Keratinocyte (primary cell): ENCODE measurements at regions not wholly inside any gene's neighbourhood (a gene's known extent, or its start where the extent isn't known, plus 50 kb on each side); places are given as distances from the start of the nearest gene placed in this dataset.

Source experiments
- DNase-seq: peaks from one replicate; pipeline ENCODE4 v3.0.0-alpha.2; 2011; ENCODE audit warnings: low read depth, missing footprints, low spot score
- FAIRE-seq: peaks from 2 replicates; lab custom pipeline; 2011; peaks lifted over from hg19 to GRCh38; lab: Jason Lieb, UNC
- H2AFZ ChIP-seq: 2 replicates; pipeline ENCODE4 v1.6.0; 2012; ENCODE audit warnings: low read length, control low read depth, inconsistent platforms; ENCODE audit not compliant: control insufficient read depth
- H3K27ac ChIP-seq: 2 replicates; pipeline ENCODE4 v1.5.1; 2011; ENCODE audit warnings: low read length; ENCODE audit not compliant: control insufficient read depth, insufficient read depth
- H3K27me3 ChIP-seq: 3 replicates; pipeline ENCODE4 v1.6.0; 2011; ENCODE audit warnings: low read length; ENCODE audit not compliant: control insufficient read depth, insufficient read depth; ENCODE audit errors: extremely low read depth
- H3K36me3 ChIP-seq, 2 experiments: 2 replicates in 1 of 2; 3 replicates in 1 of 2; pipeline ENCODE4 v1.5.1; 2011; ENCODE audit warnings: low read length in 2 of 2, mild to moderate bottlenecking in 1 of 2; ENCODE audit not compliant: control insufficient read depth in 2 of 2, insufficient read depth in 2 of 2; ENCODE audit errors: extremely low read depth in 1 of 2
- H3K4me1 ChIP-seq: 3 replicates; pipeline ENCODE4 v1.5.1; 2011; ENCODE audit warnings: low read length; ENCODE audit not compliant: control insufficient read depth, insufficient read depth; ENCODE audit errors: extremely low read depth
- H3K4me2 ChIP-seq: 3 replicates; pipeline ENCODE4 v1.6.0; 2011; ENCODE audit warnings: low read depth, low read length; ENCODE audit not compliant: control insufficient read depth, insufficient read depth; ENCODE audit errors: extremely low read depth
- H3K4me3 ChIP-seq, 3 experiments: fragments of 200-600 bp in 1 of 3; sonication (generic) in 1 of 3; 2 replicates in 2 of 3; 3 replicates in 1 of 3; pipeline ENCODE4 v1.5.1; 2011 to 2016; ENCODE audit warnings: low read length in 3 of 3, mild to moderate bottlenecking in 3 of 3, control low read depth in 2 of 3, inconsistent platforms in 1 of 3, low read depth in 1 of 3, mixed read lengths in 1 of 3, mixed run types in 1 of 3, moderate library complexity in 1 of 3; ENCODE audit not compliant: control insufficient read depth in 2 of 3, insufficient read depth in 2 of 3; ENCODE audit errors: extremely low read depth in 1 of 3
- H3K79me2 ChIP-seq: 2 replicates; pipeline ENCODE4 v1.6.0; 2012; ENCODE audit warnings: low read length; ENCODE audit not compliant: control insufficient read depth, insufficient read depth
- H3K9ac ChIP-seq: 3 replicates; pipeline ENCODE4 v1.6.0; 2011; ENCODE audit warnings: low read length; ENCODE audit not compliant: control insufficient read depth, insufficient read depth; ENCODE audit errors: extremely low read depth
- H3K9me1 ChIP-seq: 3 replicates; pipeline ENCODE4 v1.6.0; 2011; ENCODE audit warnings: low read length; ENCODE audit not compliant: control insufficient read depth, insufficient read depth; ENCODE audit errors: extremely low read depth
- H3K9me3 ChIP-seq: 2 replicates; pipeline ENCODE4 v1.5.1; 2012; ENCODE audit warnings: low read depth, low read length; ENCODE audit not compliant: control insufficient read depth
- H4K20me1 ChIP-seq: 3 replicates; pipeline ENCODE4 v1.6.0; 2011; ENCODE audit warnings: low read length; ENCODE audit not compliant: control insufficient read depth, insufficient read depth; ENCODE audit errors: extremely low read depth
- EZH2 ChIP-seq: IDR thresholded peaks from one replicate; pipeline ENCODE4 v1.6.1; 2012; ENCODE audit warnings: inconsistent platforms, mild to moderate bottlenecking, low read length, moderate library complexity
- dilution Hi-C: fragments of 300-500 bp; cut with MboI; formaldehyde crosslinking; loops from one replicate; pipeline ENCODE4 v1.7.0; 2020; ENCODE audit warnings: low sequenced_read_pairs; ENCODE audit not compliant: extremely low pct_ligation_motif_present
- TF ChIP-seq, protein P1 (sequence below), 3 experiments: IDR thresholded peaks in 1 of 3; conservative IDR thresholded peaks in 1 of 3; optimal IDR thresholded peaks in 1 of 3; 2 replicates in 2 of 3; 3 replicates in 1 of 3; pipeline versions ENCODE3 to v1.5.1; 2011; ENCODE audit warnings: low read length in 3 of 3, mild to moderate bottlenecking in 3 of 3, moderate library complexity in 2 of 3, control low read depth in 1 of 3, inconsistent platforms in 1 of 3; ENCODE audit not compliant: insufficient read depth in 2 of 3; ENCODE audit errors: extremely low read depth in 1 of 3

DNA sequence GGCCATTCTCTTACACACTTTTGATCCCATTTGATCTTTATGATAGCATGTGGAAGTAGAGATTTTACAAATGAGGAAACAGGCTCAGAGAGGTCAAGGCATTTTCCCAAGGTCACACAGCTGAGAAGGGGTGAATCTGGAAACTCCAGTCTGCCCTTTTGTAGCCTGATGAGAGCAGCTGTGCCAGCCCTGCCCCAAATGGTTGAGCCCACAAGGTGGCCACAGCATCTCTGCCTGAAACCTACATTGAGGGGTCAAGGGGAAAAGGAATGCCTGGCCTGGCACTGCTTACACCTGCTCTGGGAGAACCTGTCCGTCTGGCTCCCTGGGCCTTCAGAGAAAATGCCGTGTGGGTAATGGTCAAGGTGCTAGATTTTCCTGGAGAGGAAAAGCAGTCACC lies 200.2 kb upstream of the LINGO1 start:
- Histone ChIP-seq H3K9me1 (no peaks in the 10 kb centered on the region), H3K4me2 (no peak overlapping the region), H3K9ac (no peak overlapping the region), H2AFZ (no peak overlapping the region), H4K20me1 (no peaks in the 10 kb centered on the region), H3K27ac (no peak overlapping the region), H3K4me1 (no peaks in the 10 kb centered on the region), H3K27me3 (peaks cover 18% of the 10 kb centered on the region), H3K79me2 (no peaks in the 10 kb centered on the region), H3K9me3 (no peaks in the 10 kb centered on the region), H3K36me3 (no peaks in the 10 kb centered on the region), H3K4me3 (no peak overlapping the region)
- DNase-seq (no peak), FAIRE-seq (no peak)
- dilution Hi-C loops = no loop called here
- no peak for TF ChIP-seq EZH2
- TF ChIP-seq, protein P1, sequence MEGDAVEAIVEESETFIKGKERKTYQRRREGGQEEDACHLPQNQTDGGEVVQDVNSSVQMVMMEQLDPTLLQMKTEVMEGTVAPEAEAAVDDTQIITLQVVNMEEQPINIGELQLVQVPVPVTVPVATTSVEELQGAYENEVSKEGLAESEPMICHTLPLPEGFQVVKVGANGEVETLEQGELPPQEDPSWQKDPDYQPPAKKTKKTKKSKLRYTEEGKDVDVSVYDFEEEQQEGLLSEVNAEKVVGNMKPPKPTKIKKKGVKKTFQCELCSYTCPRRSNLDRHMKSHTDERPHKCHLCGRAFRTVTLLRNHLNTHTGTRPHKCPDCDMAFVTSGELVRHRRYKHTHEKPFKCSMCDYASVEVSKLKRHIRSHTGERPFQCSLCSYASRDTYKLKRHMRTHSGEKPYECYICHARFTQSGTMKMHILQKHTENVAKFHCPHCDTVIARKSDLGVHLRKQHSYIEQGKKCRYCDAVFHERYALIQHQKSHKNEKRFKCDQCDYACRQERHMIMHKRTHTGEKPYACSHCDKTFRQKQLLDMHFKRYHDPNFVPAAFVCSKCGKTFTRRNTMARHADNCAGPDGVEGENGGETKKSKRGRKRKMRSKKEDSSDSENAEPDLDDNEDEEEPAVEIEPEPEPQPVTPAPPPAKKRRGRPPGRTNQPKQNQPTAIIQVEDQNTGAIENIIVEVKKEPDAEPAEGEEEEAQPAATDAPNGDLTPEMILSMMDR (optimal IDR thresholded peaks at IDR 0.05 in 1 of 3, IDR thresholded peaks at IDR 0.05 in 1 of 3, conservative IDR thresholded peaks at IDR 0.05 in 1 of 3; ENCODE audit: extremely low read depth in 1 of 3, insufficient read depth in 2 of 3, low read length in 3 of 3) = no peak

DNA sequence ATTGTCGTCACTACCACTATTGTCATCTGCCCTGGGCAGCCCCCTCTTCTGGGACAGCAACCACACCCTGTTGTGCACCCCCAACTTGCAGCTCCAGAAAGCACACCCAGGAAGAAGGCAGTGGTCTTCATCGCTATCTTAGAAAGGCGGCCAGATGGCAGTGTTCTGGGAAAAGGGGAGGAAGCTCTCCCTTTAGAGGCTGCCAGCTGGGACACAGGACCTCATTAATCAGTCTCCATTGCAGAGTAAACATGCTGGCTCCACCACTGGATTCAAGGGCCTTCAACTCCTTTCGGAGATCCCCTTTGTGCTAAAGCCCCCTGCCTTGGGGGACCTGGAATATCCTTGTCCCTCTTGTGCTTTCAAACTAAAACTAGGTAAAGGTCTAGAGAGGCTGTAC lies 199.3 kb upstream of the LINGO1 start:
- H3K9me3 ChIP-seq = no peaks in the 10 kb centered on the region
- peaks cover 23% of the 10 kb centered on the region for H3K27me3 ChIP-seq
- H3K27ac ChIP-seq = no peak overlapping the region
- TF ChIP-seq, protein P1 (optimal IDR thresholded peaks at IDR 0.05 in 1 of 3, IDR thresholded peaks at IDR 0.05 in 1 of 3, conservative IDR thresholded peaks at IDR 0.05 in 1 of 3; ENCODE audit: extremely low read depth in 1 of 3, insufficient read depth in 2 of 3, low read length in 3 of 3) = no peak
- DNase-seq = no peak
- H3K9ac ChIP-seq = no peak overlapping the region
- no peaks in the 10 kb centered on the region for H3K79me2 ChIP-seq
- no peak overlapping the region for H3K4me2 ChIP-seq
- no peak overlapping the region for H2AFZ ChIP-seq
- no peaks in the 10 kb centered on the region for H3K36me3 ChIP-seq
- H4K20me1 ChIP-seq = no peaks in the 10 kb centered on the region
- no peak for FAIRE-seq
- H3K4me3 ChIP-seq = no peak overlapping the region
- no peaks in the 10 kb centered on the region for H3K4me1 ChIP-seq
- dilution Hi-C loops = no loop called here
- no peaks in the 10 kb centered on the region for H3K9me1 ChIP-seq
